HCEC 1CT (cell line): ENCODE measurements at regions not wholly inside any gene's neighbourhood (a gene's known extent, or its start where the extent isn't known, plus 50 kb on each side); places are given as distances from the start of the nearest gene placed in this dataset.

ENCODE experiments used
- DNase-seq: peaks from one replicate; pipeline ENCODE4 v3.0.0-alpha.2; 2017

DNA sequence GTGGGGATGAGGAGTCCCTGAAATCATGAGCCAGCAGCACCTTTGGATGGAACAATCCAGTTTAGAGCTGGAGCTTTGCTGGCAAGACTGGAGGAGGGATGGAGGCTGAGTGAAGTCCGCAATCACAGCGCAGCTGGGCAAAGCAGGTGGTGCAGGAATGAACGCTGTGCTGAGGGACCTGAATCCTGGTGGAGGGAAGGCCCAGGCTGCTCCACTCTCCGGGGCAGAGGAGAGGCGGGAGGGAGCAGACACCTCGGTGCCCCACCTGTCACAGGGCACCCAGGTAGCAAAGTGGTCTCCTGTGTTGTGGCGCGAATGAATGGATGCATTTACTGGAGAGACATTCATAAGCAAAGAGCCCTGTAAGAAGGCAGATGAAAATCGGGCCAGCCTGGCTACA lies 124.8 kb upstream of the ANO1 start:
- DNase-seq, result no peak

DNA sequence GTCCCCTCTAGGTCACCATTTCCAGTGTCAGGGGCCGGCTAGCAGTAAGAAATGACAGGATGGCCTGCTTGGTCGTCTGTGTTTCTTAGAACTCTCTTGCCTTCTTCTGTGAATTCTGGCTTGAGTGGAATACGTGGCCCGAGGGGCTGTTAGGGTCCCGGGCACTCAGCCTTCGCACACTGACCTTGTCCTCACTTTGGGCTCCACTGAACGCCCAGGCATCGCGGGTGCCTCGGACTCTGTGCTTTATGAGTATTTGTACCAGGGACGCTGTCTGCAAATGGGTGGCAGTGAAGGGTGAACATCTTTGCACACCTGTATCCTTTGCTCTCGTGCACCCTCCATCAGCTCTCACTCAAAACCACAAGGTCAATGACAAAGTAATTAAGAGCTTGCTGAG lies 123.4 kb upstream of the ANO1 start:
- no peak for DNase-seq

DNA sequence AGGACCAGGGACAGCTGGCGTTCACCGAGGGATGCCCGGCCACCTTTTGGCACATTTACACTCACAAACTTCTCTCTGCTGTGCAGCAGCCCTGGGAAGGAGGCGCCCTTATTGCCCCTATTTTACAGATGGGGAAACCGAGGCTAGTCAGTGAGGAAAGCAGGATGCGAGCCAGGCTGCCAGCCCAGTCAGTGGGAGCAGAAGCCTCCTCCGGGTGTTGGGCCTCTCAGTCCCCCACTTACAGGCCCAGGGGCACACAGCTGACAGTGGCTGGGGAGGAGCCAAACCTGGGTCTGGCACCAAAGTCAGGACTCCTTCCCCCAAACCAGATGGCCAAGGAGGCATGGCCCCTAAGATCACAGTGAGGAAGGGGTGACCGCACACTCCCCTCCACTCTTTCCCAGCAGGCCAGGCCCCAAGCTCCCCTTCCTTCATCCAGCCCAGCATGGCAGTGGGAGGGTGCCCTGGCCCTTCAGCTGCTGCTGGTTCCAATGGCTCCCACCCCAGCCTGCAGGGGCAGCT lies 121.4 kb upstream of the ANO1 start:
- no peak for DNase-seq

DNA sequence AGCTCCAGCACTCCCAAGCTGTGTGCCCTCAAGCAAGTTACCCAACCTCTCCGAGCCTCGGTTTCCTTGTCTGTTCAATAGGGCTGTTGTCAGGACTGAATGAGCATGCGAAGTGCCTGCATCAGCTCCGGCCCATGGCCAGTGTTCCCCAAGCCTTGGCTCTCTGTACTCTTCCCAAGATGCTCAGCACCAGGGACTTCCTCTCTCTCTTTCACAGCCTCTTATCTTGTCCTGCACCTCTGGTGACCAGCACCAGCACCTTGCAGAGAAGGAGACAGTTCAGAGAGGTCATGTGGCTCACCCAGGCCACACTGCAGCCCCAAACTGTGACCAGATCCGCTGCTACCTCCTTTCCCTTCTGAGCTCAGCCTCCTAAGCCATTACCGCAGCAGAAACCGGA lies 120.3 kb upstream of the ANO1 start:
- DNase-seq, result no peak

DNA sequence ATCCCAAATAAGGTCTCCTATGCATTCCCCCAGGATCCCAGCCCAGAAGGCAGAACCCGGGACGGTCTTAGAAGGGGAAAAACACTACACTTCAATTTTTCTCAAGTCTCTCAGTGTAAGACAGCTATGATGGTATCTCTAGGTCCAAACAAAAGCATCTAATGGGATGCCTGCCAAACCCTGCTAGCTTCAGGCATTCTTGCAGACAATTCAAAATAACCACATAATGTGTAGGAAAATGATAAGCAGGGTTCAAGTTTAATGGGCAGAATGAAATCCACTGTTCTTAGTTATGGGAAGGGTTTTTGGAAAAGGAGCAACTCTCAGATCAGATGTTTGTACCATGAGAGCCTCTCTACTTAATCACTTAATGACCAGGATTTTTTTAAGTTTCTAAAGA lies 119.8 kb upstream of the ANO1 start:
- no peak for DNase-seq

DNA sequence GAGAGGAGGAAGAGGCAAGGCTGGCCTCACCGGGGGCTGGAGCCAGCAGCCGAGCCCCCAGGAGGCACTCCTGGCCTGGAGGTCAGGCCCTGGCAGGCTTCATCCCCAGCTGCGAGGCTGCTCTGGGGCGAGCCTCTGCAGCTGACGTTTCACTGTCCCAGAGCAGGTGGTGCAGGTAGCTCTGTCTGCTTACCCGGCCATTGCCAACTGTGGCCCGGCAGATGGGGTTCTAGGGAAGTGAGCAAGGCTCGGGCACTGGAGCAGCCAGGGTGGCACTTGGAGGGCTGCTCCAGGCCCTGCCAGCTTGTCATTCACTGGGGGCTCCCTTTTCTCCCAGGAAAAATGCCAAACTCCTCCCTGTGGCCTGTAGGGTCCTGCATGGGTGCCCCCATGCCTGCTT lies 118.7 kb upstream of the ANO1 start:
- no peak for DNase-seq

DNA sequence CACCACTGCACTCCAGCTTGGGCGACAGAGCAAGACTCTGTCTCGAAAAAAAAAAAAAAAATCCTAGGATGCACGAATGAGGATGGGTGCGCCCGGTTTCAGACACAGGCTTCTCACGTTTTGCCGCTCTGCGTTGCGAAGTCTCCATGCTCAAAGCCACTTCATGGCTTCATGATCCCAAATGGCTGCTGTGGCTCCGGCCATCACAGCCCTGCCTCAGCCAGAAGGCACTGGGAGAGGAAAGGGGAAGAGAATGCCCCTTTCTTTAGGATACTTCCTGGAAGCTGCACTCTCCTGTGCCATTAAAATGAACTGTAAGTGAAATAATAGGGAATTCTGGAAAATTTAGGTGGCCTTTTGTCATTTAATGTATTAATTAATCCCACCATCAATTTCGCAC lies 116.4 kb upstream of the ANO1 start:
- no peak for DNase-seq

DNA sequence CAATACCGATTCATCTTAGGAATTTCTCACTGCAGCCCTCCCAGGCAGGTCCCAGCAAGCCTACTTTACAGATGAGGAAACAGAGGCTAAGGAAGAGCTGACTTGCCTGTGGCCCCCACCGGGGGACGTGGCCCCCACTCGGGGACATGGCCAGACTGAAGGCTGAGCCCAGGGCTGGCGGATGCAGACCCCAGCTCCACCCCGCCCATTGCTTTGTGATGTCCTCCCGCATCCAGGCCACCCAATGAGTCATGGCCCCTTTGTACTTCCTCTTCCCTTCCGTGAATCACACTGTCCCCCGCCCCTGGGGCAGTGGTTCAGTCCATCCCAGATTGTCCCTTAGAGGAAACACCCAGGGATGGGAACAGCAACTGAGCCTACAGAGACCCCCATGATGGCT lies 116.0 kb upstream of the ANO1 start:
- DNase-seq, result no peak

DNA sequence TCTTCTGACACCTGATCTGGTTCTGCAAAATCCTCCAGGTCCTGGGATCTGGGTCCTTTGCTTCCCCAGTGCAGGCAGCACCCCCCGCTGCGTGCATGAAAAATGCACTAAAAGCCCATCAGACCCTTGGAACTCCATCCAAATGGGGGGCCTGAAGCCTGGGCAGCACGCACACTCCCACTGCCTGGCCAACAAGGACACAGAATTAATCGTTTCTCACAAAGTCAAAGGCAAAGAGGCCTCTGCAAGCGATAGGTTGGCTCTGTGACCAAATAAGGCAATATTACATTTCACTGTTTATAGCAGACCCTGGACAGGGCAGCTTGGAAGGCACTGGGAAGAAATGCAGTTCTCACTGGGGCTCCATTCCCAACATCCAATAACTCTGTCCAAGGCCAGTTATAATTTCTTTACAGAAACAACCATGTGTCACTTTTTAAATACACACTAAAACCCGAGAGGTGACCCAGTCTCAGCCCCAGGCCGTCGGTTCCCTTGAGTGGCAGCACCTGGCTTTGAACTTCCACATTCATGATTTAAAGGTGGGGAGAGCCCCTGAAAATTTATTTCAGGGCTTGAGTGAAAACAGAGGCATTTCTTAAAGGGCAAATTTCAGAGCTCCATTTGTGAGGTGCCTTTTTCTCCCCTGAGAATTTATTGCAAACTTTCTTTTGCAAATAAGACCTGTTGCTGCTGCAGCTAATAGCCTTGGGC lies 114.4 kb upstream of the ANO1 start:
- no peak for DNase-seq

DNA sequence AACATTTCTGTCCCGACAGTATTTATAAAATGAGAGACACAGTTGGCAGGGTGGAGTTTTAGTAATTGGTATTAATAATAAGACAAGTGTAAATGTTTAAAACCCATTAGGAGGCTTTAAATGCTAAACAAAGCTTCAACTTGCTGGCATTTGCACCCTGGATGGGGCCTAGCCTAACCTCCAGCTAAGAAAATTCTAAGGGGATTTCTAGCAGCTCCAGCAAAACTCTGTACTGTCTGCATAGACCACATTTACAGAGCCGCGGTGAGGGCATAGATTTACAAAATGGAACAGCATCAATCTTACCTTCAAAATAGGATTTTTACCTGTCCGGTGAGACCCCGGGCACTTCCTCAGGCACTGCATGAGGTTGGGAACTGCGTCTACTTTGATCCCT lies 113.9 kb upstream of the ANO1 start:
- DNase-seq, result no peak

DNA sequence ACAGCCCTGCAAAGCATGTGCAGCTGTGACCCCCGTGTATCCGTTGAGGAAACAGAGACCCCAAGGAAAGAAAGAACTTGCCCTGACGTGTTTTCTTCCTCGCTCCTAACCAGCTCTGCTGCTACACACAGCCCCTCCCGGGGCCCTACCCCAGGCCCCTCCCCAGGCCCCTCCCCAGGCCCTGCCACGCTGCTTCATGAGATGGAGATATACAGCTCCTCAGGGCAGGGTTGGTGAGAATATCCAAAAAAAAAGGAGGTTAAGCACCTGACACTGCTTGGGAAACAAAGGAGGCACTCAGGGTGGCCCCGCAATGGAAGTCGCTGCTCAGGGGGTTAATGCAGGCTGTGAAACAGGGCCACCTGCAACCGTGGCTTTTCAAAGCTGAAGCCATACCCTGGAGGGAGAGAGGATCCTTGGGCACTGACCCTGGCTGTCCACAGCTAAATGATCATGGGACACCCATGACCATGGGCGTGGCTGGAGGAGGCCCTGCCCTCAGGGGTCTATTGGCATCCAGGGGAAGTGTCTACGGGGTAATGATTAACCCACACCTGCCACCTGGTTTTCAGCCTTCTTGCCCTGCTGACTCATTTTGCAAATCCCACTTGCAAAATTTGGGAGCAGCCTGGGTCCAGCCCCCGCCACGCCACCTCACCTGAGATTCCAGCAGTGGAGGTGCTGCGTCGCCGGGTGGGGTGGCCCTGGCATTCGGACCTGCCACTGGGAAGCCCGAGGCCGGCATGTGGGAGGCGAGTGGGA lies 112.1 kb upstream of the ANO1 start:
- DNase-seq, result no peak

DNA sequence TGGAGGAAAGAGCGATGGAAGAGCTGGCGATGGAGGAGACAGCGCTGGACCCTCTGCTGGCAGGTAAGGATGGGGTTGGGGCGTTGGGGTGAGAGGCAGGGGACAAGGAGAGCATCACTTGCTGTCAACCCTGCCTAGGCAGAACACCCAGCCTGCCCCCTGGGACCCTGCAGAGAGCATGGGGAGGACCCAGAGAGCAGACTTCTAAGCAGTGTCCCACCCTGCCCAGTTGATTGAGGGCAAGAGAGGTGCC lies 111.6 kb upstream of the ANO1 start:
- DNase-seq, result no peak

DNA sequence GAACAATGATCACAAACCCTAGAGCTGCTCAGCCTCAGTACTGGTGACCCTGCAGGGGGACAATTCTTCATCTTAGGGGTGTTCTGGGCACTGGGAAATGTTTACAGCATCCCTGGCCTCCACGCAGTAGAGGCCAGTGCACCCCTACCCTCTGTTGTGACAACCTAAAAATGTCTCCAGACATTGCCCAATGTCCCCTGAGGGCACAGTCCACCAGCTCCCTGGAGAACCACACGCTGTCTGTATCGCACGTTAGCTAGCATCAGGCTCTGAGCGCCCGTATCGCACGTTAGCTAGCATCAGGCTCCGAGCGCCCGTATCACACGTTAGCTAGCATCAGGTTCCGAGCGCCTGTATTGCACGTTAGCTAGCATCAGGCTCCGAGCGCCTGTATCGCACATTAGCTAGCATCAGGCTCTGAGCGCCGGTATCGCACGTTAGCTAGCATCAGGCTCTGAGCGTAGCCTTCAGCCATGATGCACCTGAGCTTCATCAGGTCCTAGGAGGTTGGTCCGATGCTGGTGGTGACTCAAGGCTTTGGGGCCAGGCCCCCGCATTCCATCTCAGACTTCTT lies 111.1 kb upstream of the ANO1 start:
- no peak for DNase-seq

DNA sequence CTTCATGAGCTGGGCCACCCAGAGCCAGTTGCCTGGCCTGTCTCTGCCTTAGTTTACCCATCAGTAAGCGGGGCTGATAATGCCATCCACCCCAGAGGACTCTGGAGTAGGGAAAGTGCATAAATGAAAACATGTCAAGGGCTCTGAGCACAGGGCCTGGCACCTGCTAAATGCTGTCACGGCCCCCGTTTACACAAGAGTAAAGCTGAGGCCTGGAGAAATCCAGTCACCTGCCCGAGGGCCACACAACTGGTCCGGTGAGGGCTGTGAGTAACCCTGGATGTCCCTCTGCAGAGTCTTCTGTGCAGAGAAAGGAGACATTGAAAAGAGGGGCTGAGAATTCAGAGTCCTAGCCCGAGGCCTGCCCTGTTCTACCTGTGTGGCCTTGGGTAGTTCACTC lies 110.6 kb upstream of the ANO1 start:
- DNase-seq, result no peak

DNA sequence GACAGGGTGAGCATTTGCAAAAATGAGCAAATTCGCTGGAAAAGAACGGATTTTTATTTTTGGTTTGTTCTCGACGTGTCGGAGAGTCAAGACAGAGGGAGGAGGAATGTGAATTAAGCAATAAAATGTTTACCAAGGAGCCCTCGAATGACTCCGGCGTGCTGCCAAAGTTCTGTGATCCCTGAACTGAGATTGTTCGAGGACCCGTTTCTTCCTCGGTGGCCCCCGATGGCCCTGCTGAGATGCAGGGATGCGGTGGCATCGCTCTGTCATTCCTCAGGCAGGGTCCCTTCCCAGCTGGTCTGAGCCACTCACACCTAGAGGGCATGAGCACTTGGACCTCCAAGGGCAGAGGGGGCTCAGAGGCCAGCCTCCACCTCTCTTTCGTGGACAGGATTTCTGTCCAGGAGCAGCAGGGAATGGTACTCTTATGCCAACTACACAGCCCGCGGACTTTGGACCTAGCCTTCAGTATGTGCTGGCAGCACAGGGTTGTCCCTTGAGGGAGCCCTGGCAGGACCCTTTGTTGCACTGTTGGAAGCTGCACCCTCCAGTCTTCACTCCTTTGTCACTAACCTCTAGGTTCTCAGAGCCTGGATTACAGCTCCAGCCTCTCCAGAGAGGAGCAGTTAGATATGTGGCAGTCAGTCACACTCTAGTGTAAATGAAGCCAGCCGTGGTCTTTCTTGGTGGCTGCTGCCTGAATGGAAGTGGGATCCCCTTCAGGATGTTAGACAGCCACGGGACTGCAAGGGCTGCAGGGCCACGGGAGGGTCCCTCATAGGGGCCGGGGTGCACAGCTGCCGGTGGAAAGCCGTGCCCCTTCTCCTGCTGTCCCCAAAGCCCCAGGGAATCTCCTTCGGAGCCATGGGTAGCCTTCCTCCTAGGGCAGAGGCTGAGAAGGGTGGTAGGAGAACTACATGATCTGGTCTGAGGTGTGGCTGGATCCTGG lies 109.4 kb upstream of the ANO1 start:
- DNase-seq, result no peak

DNA sequence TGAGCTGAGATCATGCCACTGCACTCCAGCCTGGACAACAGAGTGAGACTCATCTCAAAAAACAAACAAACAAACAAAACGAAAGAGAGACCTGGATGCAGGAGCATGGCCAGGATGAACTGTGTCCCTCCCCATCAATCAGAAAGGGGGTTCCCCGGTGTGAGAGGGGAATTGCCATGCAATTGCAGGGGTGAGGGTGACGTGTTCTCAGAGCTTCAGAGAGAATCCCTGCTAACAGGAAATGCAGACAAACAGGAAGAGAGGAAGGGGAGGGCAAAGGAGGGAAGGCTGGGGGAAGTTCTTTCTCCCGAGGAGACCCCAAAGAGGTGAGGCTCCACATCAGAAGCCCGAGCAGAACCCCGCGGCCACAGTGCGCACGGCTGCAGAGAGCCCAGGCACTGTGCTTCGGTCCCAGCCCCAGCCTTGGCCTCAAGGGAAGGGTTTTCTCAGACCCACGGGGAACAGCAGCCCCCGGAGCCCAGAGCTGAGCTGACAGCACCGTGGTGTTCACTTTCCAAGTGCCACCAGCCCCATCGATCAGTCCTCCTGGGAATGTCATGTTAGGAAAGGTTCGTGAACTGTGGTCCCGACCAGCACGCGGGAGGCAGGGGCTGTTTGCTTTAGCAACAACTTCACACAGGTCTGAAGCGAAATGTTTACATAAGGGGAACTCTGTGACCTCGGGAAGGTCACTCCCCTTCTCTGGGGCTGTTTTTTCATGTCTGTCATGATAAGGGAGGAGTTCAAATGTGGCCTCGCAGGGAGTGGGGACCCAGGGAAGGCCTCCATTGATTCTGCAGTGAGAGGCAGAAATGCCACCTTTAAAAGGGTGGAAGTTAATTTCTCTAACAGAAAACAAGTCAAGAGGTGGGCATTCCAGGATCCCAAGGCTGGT lies 108.0 kb upstream of the ANO1 start:
- no peak for DNase-seq

DNA sequence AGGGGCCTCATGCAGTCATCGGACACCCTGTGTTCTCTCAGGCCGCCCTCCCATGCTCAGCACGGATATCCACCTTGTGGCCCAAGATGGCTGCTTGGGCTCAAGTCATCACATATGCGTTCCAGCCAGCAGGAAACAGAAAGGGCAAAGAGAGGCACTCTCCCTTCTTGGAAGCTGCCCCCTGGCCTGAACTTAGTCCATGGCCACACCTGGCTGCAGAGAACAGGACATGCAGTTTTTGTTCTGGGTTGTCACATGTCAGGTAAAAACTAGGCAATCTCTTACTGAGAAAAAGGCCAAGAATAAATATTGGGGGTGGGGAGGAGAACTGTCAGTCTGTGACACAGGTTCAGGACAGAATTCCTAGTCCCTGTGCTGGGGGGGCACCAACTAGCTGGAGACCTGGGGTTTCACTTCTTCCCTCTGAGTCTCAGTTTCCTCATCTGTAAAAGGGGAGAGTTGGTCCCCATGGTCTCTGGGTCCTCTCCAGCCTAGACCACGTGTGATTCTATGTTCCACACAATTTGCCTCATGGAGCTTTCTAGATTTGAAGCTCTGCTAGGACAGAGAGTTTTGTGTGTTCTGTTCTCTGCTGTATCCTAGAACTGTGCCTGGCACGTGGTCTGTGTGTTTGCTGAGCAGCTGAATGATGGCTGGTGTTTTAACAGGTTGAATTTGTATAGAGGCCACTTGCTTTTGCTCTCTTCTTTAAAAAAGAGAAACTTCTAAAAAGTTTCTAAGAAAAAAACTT lies 107.2 kb upstream of the ANO1 start:
- DNase-seq, result no peak

DNA sequence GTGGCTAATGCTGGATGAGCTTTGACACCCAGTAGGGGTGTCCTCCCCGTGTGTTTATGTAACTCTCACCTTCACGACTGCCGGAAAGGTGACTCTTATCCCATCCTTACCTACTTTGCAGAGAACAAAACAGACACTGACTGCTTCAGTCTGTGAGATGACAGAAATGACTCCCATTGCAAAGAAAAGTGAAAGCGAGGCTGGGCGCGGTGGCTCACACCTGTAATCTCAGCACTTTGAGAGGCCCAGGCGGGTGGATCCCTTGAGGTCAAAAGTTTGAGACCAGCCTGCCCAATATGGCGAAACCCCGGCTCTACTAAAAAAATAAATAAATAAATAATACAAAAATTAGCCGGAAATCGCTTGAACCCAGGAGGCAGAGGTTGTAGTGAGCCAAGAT lies 106.4 kb upstream of the ANO1 start:
- DNase-seq, result no peak

DNA sequence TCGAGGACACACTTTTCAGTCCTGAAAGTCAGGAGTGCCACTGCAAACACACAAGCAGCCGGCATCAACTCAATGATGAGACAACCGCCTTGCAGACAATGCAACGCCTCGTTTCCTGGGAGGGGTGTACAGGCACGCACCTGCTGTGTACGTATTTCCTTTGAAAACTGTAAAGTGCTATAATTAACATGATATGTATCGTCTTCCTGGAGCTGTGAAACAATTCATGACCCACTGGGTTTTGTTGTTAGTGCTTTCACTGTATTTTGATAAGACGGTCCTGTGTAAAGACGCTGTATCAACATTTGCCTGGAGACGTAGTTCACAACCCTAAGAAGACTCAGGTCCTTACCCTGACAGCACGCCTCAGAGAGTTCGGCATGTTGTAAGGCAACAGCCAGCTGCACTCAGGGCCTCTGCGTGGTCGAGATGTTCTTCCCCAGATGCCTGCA lies 105.7 kb upstream of the ANO1 start:
- DNase-seq, result no peak

DNA sequence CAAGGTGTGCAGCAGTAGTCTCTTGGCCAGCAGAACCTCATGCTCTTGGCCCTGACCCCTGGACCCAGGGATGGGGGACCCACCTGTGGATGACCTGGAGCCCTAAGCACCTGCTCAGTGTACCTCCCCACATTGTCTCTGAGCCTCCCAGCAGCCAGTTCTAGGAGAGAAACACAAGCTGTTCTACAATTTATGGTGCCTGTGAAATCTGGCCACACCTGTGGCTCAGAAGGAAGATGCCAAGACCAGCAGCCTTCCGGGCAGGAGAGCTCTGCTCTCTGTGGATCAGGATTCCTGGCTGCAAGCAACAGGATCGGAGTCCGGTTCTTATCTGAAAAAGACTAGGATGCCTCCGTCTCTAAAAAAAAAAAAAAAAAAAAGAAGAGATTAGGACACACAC lies 103.6 kb upstream of the ANO1 start:
- DNase-seq, result no peak

DNA sequence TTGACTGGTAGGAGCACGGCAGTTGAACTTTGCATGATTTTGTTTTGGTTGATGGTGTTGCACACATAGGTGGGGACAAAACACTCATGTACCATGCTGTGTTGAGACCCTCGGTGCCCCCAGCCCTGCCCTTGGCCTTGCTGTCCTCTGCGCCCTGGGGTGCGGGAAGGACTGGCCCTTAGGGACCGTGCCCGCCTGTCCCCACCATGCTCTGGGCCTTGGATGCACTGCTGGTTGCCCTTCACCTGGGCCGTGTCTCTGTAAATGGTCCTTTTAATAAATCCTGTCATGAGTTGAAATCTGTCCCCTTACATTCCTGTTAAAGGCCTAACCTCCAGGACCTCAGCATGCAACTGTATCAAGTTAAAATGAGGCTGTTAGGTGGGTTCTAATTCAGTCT lies 102.3 kb upstream of the ANO1 start:
- no peak for DNase-seq

DNA sequence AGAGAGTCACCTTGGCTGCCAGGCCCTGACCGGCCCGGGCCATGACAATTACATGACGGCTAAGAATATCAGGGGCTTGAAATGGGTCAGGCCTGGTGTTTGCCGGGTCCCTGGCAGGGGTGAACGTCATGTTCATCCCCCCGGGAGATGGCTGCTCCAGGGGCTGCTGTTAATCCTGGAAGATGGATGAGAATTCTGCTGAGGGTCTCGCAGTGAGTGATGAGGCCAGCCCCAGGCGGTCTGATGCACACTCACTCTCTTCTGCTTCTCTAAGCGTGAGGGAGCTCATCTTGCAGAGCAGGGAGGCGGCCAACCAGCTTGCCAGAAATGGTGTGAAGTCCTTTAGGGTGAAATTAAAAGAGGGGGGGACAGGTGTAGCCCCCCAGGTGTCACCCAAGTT lies 101.3 kb upstream of the ANO1 start:
- no peak for DNase-seq
